GM18870 (cell line): ENCODE measurements at regions not wholly inside any gene's neighbourhood (a gene's known extent, or its start where the extent isn't known, plus 50 kb on each side); places are given as distances from the start of the nearest gene placed in this dataset.

Source experiments
- ATAC-seq: cut with Tn5 transposase; IDR thresholded peaks from one replicate; pipeline ENCODE4 v1.9.1; 2021; ENCODE audit warnings: moderate library complexity; ENCODE audit not compliant: unreplicated experiment

DNA sequence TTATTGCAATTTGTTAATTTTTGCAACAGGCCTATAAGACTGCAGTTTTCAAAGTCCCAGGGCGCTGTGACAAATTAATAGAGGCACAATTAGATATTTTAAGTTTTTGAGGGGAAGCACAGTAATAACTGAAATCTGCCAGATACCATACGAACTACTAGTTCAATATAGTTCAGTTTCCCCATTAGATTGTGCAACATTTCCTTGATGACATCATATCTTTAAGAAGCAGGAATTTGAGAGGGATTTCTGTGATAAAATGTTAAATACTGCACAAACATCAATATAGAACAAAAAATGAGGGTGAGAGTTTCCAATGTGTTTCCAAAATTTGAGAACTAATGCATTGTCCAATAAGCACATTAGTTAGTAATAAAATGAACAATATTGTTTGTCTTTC lies 56.7 kb upstream of the GRIN3A start:
- ATAC-seq = no peak

DNA sequence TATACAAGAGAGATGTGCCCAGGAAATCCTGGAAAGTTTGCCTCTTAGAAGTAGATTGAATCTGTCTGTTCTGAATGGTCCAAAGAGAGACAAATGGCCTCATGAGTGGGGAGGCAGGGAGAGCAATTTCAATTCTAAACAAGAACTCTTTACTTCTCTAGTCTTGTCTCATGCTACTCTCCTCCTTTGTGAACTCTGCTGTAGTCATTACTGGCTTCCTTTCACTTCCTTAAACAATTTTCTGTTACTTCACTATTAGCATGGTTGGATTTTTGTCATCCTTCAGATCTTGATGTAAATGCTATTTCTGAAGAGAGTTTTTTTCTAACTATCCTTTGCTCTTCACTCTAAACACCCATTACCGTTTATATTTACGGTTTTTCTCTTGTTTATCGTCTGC lies 54.0 kb upstream of the GRIN3A start:
- ATAC-seq = no peak

GRCh38 chr9:101791938-101792337 lies 53.5 kb upstream of the GRIN3A start:
- no peak for ATAC-seq

DNA sequence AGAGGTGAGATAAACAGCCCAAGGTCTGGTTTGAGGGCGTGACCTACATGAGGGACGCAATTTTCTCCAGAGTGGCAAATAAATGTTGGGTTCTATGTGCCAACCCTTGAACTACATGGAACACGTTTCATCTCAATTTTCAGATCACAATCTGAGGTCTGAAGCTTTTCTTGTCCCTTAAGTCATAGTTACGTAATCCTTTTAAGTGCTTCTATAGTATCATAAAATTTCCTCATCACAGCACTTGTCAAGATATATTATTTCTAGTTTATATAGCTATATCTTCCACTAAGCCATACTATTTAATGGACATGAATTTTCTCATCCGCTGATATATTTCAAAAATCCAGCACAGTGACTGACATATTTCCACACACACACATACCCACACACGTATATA lies 53.1 kb upstream of the GRIN3A start:
- no peak for ATAC-seq
